HepG2 (cell line): ENCODE measurements at regions not wholly inside any gene's neighbourhood (a gene's known extent, or its start where the extent isn't known, plus 50 kb on each side); places are given as distances from the start of the nearest gene placed in this dataset.

Source experiments
- E2F5 ChIP-seq: sonication (generic); formaldehyde crosslinking; conservative IDR thresholded peaks from 2 replicates; pipeline ENCODE4 v1.4.0; 2020; ENCODE audit warnings: missing genetic modification reagents
- FOXA1 ChIP-seq, 2 experiments: fragments of 450-650 bp in 1 of 2; sonication (generic) in 1 of 2; formaldehyde crosslinking in 1 of 2; IDR thresholded peaks; 2 replicates each; pipeline versions ENCODE4 v1.4.0 to v1.6.1; 2016 to 2020; ENCODE audit warnings: missing genetic modification reagents in 1 of 2
- HOXA7 ChIP-seq: sonication (generic); formaldehyde crosslinking; IDR thresholded peaks from 2 replicates; pipeline ENCODE4 v1.8.1; 2022; ENCODE audit warnings: mild to moderate bottlenecking, missing genetic modification reagents, moderate library complexity
- MXD3 ChIP-seq: IDR thresholded peaks from 2 replicates; pipeline ENCODE4 v1.6.1; 2016; ENCODE audit warnings: mild to moderate bottlenecking, missing biosample characterization, missing genetic modification reagents
- PITX1 ChIP-seq: sonication (generic); formaldehyde crosslinking; IDR thresholded peaks from 2 replicates; pipeline ENCODE4 v1.5.1; 2020; ENCODE audit warnings: mild to moderate bottlenecking, missing genetic modification reagents
- RARA ChIP-seq: IDR thresholded peaks from 2 replicates; pipeline ENCODE4 v1.6.1; 2016; ENCODE audit warnings: missing genetic modification reagents, missing compliant biosample characterization
- SNAI1 ChIP-seq: sonication (generic); formaldehyde crosslinking; IDR thresholded peaks from 2 replicates; pipeline ENCODE4 v1.5.0; 2020; ENCODE audit warnings: mild to moderate bottlenecking, missing genetic modification reagents, borderline replicate concordance
- ZBED4 ChIP-seq: sonication (generic); formaldehyde crosslinking; IDR thresholded peaks from 2 replicates; pipeline ENCODE4 v1.4.0; 2020; ENCODE audit warnings: missing genetic modification reagents, borderline replicate concordance
- ZNF354B ChIP-seq: sonication (generic); formaldehyde crosslinking; IDR thresholded peaks from 2 replicates; pipeline ENCODE4 v1.8.0; 2022; ENCODE audit warnings: mild to moderate bottlenecking, missing genetic modification reagents
- ZNF503 ChIP-seq: sonication (generic); formaldehyde crosslinking; IDR thresholded peaks from 2 replicates; pipeline ENCODE4 v1.4.0; 2020; ENCODE audit warnings: missing genetic modification reagents
- ZNF646 ChIP-seq: sonication (generic); formaldehyde crosslinking; IDR thresholded peaks from 2 replicates; pipeline ENCODE4 v1.9.0; 2021; ENCODE audit warnings: mild to moderate bottlenecking, missing genetic modification reagents
- ZNF878 ChIP-seq: sonication (generic); formaldehyde crosslinking; IDR thresholded peaks from 2 replicates; pipeline ENCODE4 v1.8.1; 2023; ENCODE audit warnings: mild to moderate bottlenecking, missing genetic modification reagents, moderate library complexity
- ZSCAN12 ChIP-seq: sonication (generic); formaldehyde crosslinking; IDR thresholded peaks from 2 replicates; pipeline ENCODE4 v1.9.0; 2021; ENCODE audit warnings: mild to moderate bottlenecking, missing genetic modification reagents

- TF ChIP-seq ZBED4 (CRISPR knock-in tag) (no peak), ZNF878 (CRISPR knock-in tag) (no peak), E2F5 (CRISPR knock-in tag) (no peak), ZNF646 (CRISPR knock-in tag) (peak; percentile 58; the same call in 1 of the 2 replicates), RARA (CRISPR knock-in tag) (no peak), FOXA1 (IDR thresholded peaks at IDR 0.05) (0 out of 2 replicates have a peak, but pooled peaks have one; percentile 20), FOXA1 (CRISPR knock-in tag; IDR thresholded peaks at IDR 0.05) (no peak), PITX1 (no peak), MXD3 (no peak), ZNF503 (CRISPR knock-in tag) (no peak), SNAI1 (CRISPR knock-in tag) (no peak), ZSCAN12 (CRISPR knock-in tag) (no peak), ZNF354B (CRISPR knock-in tag) (no peak), HOXA7 (CRISPR knock-in tag) (peak; percentile 70; the same call in 1 of the 2 replicates)
Measured at GRCh38 chr6:169853196-169854082, 102.0 kb downstream of the ERMARD start (continued).
